HG02588 (cell line): ENCODE measurements at regions not wholly inside any gene's neighbourhood (a gene's known extent, or its start where the extent isn't known, plus 50 kb on each side); places are given as distances from the start of the nearest gene placed in this dataset.
"Not testable (repeated sequence)": the region's sequence is repeated elsewhere in the genome, so short reads cannot be mapped to it uniquely, and the experiment has no call there.

Source experiments
- ATAC-seq: cut with Tn5 transposase; IDR thresholded peaks from one replicate; pipeline ENCODE4 v1.9.1; 2021; ENCODE audit warnings: mild to moderate bottlenecking, moderate library complexity; ENCODE audit not compliant: unreplicated experiment

DNA sequence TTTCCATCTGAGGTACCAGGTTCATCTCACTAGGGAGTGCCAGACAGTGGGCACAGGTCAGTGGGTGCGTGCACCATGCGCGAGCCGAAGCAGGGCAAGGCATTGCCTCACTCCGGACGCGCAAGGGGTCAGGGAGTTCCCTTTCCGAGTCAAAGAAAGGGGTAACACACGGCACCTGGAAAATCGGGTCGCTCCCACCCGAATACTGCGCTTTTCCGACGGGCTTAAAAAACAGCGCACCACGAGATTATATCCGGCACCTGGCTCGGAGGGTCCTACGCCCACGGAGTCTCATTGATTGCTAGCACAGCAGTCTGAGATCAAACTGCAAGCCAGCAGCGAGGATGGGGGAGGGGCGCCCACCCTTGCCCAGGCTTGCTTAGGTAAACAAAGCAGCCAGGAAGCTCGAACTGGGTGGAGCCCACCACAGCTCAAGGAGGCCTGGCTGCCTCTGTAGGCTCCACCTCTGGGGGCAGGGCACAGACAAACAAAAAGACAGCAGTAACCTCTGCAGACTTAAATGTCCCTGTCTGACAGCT is 242.5 kb downstream of the CYLC2 start:
- not testable (repeated sequence) for ATAC-seq

DNA sequence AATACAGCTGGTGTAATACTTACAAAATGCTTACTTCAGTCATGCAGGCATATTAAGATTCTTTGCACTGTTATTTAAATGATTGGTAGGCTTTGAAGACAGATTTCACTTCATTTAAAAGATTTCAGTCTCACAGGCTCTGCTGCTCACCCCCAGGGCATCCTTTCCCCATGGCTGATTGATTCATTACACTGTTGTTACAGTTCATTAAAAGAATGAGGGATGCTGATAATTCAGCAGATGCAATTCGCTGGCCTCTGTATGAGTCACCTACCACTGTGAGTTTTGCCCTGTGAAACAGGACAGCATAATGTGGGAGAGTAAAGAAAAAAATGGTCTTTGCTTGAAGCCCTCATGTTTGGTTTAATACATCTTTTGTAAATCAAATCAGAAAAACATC is 246.9 kb downstream of the CYLC2 start:
- ATAC-seq, result no peak

DNA sequence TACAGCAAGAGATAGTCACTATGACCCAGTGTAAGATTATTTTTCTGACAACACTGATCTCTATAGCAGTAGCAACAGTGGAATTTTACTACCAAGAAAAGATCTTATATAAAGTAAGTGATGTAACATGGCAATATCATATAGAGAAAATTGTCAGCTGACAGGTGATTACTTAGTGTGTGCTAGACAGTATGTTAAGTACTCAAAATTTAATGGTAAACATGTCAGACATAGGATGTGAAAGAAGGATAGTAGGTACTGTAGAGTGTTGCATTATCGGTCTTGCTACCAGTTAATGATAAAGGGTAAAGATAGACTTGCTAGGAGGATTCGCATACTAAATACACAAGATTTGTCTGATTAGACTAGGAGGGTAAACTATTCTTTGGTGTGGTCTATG is 247.4 kb downstream of the CYLC2 start:
- no peak for ATAC-seq

DNA sequence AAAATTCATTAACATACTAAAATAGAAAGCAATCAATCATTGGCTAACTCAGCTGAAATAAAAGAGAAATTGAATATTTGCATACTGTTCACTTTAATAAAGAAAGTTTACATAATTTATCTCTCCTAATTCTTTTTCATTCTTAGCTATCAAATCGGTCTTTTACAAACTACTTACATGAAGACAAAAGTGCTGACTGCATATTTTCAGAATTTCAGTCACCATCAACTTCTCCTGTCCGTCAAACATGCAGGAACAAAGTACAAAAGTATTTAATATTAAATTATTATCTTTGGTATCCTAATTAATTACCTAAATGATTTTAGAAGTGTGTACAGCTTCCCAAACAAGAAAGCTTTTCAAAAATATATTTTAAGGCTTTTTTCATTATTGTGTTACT is 248.4 kb downstream of the CYLC2 start:
- no peak for ATAC-seq

DNA sequence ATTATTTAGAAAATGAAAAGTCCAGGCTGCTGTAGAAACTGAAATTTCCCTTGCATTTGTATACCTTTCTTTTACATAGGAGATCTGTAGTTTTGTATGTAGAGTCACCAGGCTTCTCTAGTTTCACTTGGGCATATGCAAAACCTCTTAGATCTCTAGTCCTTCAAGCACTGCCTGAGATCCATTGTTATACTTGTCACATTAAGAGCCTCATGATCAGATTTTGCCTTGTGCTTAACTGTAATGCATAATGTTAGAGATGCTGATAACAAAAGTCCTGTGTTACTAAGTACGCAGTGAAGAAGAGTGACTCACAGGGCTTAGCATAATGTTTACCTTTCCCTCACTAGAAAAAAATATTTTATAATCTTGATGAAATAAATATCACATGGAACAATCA is 250.2 kb downstream of the CYLC2 start:
- no peak for ATAC-seq

DNA sequence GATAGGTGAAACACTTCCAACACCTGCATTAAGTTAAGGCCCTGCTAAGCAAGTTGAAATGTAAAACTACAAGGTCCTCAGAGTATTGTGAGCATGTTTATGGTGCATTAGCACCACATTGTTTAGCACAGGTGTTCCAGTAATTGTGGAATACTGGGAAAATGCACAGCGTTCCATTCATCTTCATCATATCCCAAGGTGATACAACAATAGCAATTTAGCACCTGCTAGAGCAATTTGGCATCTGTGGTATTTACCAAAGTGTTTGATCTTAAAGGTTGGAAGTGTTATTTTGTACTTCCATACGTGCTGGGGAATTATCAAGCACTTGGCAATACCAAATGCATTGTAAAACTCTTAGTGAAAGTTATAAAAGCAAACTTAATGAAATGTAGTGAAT is 266.8 kb downstream of the CYLC2 start:
- no peak for ATAC-seq

DNA sequence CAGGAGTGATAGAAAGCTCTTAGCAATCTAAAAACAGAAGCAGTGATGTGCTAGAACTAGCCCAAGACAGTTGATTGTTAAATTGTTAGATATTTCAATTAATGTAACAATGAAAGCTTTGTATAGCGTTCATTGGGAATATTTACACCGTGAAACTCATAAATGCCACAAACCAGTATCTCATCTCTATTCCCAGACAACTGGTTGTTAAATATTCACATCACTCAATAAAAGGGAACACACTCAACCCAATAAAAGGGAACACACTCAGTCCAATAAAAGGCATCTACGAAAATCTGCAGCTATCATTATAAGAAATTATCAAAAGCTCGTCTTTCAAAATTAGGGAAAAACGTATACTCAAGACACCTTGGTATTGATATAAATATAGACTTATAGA is 270.9 kb downstream of the CYLC2 start:
- ATAC-seq, result no peak

DNA sequence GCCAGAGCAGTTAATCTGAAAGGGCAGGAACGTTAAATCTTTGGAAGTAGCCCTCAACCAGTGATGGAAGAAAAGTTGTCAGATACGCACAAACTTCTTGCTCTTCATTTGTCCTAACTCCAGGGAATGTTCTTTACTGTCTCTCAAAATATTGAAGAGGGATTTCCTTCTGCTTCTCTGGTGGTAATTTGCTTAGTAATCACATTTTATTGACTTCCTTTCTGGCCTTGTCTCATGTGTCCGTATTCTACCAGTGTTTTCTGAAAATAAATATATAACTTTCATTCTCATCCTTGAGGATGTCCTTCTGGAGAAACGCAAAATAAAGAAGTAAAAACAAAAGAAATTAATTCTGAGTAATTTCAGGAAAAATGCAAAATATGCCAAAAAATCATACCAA is 282.1 kb downstream of the CYLC2 start:
- ATAC-seq, result no peak

DNA sequence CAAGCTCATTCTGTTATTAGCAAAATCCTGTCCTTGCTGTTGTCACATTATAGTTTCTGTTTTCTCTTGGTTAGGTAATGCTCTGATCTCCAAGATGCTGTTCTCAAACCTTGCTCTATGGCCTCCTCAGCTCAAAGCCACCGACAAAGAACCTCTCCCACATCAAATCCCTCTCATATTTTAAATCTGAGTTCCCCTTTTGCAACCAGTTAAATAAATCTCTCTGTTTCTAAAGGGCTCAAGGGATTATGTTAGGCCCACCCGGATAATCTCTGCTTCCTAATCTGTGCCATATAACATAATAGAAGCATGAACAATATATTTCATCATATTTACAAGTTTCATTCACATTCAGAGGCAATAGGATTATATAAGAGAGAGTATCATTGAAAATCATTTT is 286.0 kb downstream of the CYLC2 start:
- ATAC-seq, result no peak

DNA sequence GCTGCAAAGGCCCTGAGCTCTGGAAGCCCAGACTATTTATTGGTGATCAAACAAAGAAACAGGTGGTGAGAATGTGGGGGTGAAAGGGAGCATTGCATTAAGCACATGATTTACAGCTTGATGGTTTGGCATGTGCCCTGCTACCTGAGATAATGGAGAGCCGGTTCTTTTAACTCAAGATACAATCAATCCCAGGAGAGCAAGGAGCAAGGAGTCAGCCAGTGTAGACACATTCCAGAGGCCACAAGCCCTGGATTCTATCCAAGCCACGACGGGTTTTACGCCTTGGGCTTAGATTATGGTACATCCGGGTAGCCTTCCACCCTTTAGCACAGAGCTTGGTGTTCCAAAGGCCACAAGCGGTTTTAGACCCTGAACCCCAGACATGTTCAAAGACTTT is 292.2 kb downstream of the CYLC2 start:
- no peak for ATAC-seq

DNA sequence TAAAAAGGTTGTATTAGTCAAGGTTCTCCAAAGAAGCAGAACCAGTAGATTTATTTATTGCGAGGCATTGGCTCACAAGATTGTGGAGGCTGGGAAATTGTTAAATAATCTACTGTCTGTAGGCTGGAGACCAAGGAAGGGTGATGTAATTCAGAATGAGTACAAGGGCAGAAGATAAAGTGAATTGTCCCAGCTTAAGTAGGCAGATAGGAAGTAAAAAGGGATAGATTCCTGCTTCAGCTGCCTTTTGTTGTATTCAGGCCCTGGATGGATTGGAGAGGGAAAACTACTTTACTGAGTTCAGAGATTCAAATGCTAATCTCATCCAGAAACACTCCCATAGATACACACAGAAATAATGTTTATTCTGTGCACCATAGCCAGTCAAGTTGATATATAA is 301.1 kb downstream of the CYLC2 start:
- no peak for ATAC-seq

DNA sequence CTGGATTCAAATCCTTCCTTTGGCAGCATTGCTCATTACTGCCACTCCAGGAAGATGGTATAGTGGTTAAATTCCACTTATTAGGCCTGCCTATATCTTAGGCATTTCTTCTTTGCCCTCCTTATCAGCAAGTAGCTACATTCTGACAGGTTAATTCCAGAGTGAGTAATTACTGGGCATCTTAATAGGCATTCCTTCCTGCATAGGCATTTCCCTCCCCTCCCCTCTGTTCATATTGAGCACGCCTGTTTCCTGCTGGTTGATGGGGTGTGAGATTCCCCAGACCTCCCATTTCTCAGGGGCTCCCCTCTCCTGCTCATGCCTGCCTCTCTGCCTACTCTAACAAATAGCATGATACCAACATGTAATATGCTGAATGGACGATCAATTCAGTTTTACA is 305.9 kb downstream of the CYLC2 start:
- ATAC-seq, result no peak

DNA sequence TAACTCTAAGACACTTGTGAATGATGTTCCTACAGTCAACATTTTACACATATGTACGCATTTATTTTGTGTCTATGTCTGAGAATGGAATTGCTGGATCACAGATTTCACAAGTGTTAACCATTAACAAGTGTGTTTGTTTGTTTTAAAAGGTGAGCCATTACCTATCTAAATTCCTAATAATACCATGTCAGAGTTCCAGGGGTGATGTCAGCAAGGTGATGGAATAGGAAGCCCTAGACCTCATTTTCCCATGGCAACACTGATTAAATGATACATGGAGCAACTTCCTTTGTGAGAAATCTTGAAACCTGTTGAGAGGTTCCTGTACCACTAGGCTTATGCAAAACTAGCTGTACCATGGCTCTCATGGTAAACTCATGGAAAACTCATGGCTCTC is 309.7 kb downstream of the CYLC2 start:
- ATAC-seq, result no peak

DNA sequence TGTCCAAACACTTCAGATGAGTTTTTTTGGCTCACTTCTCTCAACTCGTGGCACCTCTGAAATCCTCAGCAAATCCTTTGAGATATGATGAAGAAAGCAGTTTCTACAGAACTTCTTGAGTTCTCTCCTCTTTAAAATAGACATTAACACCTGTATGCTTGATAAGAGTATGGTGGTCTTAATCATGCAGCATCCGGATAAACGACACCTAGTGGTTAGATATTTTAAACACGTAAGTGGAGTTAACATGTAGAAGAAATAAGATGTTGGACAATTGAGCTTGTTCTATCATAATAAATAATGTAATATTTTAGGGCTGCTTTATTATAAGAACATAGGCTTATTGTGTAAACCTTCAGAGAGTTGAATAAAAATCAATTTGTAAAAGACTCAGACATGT is 324.8 kb downstream of the CYLC2 start:
- no peak for ATAC-seq

DNA sequence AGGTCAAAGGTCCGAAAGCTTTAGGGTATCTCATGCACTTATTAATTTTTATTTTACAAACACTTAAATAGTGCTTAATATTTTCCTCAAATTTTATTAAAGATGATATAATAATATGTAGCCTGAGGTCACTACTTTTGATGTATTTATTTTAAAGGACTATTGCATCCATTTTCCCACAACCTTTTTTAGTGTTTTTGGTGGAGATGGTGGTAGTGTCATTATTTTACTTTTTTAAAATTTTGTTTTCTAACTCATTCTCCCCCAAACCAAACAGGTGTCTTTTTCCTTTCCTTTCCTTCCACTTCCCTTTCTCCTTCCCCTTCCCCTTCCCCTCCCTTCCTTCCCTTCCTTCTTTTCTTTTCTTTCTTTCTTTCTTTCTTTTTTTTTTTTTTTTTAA is 328.6 kb downstream of the CYLC2 start:
- no peak for ATAC-seq

DNA sequence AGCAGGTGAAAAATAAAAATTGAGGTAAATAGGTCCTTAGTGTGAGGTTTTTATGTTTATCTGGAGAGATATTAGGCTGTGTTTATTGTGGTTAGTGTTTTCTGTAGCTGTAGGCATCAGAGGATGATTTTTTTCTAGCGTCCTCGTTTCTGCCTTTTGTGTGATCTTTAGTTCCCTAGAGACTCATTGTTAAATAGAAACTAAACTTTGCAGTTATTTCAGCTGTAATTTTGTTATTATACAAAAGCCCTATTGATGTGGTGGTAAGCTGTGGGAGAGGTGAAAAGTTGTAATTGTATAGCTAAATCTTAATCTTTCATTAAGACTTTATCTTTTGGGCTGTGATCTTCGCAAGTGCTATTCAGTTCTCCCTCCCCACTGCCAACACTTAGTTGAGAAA is 340.3 kb downstream of the CYLC2 start:
- no peak for ATAC-seq

DNA sequence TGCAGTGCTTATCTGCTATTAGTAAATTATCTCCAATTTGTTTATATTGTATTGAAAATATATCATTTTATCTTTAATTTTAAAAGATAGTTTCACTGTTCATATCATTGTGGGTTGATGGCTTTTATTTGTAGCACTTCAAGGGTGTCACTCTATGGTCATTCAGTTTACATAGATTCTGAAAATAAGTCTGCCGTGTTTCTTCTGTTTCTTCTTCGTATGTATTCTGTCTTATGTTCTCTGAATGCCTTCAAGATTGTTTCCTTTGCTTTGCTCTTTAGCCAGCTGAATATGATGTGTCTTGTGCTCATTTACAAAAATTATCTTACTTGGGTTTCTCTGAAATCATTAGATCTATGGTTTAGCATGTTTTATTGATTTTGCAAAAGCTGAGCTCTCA is 359.9 kb downstream of the CYLC2 start:
- no peak for ATAC-seq

DNA sequence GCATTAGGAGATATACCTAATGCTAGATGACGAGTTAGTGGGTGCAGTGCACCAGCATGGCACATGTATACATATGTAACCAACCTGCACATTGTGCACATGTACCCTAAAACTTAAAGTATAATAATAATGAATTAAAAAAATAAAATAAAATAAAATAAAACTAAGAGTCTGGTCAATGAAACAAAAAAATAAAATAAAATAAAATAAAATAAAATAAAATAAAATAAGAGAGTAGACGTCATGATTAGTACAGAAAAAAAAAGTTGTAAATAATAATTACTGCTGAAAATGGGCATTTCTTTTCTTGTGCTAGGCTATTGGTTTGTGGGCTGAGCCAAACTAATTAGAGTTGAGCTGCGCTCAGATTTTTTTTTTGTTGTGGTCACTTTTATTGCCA is 362.8 kb downstream of the CYLC2 start:
- not testable (repeated sequence) for ATAC-seq

DNA sequence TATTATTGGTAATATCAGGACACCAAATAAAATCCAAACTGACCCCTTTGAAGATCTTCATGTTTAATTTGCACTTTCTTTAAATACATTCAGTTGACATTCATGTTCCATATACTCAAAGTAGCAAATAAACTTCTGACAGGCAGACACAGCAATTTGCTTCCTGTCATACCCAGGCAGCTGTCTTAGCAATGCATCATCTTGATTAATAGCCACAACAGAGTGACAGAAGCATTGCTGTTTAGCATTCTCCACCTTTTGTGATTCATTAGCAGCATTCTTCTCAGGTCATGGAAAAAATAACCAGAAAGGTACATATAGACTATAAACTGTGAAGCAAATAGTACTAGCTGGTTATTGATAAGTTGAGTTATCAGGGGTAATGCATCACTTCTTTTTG is 366.8 kb downstream of the CYLC2 start:
- ATAC-seq, result no peak

DNA sequence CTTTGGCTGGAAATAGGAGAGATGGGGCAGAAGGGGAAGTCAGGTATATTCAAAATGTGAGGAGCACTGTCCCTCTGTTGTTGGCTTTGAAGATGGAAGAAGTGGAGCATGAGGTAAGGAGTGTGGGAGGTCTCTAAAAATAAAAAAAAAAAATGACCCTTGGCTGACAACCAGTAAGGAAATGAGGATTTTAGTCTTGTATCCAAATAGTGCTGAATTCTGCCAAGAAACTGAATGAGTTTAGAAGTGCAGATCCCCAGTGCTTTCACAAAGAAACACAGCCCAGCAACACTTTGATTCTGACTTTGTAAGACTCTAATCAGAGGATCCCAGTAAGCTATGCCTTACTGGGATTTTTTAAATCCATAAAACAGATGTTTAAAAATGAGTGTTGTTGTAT is 367.9 kb downstream of the CYLC2 start:
- no peak for ATAC-seq

DNA sequence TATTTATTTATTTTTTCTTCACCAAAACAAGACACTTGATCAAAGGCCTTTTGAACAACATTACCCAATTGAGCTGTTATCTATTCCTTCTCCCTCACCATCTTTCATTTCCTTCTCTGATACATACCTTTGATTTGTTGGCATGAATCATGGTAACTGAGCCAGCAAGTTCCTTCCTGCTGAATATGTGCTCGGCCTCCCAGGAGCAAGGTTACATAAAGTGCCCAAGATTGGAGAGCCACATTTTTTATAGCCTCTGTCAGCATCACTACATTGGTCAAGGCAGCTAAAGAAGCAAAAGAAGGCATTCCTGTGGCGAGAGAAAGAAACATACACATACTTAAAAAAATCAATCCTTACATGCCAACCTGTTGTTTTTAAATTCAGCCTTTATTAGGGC is 369.6 kb downstream of the CYLC2 start:
- ATAC-seq, result no peak

DNA sequence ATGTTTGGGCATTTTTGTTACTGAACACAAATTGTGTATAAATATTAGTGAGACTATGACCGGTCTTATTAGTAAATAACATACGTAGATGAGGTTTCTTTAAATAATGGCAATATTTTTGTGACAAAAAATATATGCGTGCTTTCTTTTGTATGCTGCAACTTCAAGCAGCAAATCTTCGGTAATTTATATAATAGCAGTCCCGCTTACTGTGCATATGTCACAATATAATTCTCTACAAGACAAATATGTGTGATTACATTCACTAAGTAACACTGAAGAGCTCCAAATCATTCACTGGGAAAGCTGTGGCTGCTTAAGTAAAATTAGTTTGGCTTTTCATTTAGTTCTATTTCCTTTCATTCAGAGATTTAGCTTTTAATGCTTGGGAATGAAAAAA is 376.0 kb downstream of the CYLC2 start:
- no peak for ATAC-seq

DNA sequence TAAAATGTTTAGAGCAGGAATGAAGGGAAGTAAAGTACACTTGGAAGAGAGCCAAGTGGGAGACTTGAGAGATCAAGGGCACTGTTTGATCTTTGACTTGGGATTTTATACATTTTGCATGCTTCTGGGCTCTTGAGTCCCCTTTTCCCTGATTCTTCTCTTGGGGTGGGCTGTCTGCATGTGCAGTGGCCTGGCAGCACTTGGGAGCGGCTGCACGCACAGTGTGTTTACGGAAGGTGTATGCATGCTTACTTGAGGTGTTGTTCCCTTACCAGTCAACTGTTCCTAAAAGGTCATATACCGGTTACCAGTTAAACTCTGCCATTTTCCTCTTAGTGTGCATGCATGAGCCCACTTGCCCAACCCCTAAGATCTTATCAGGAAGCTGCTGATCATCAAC is 377.7 kb downstream of the CYLC2 start:
- no peak for ATAC-seq

DNA sequence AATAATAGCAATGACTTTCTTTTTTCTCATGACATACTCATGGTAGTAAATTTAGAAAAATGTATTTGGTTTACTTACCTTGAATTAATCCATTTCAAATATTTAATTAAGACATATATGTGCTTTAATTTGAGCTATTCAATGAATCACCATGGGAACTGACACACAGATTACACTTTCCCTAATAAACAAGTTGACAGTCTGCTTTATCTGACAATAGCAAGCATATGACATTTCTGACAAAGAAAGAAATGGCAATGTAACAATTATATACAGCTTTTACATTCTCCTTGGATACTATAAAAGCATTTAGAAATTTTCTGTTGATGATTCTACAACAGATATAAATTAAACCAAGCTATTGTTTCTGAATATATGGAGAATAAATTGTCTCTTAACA is 382.5 kb downstream of the CYLC2 start:
- no peak for ATAC-seq
